HepG2 (cell line): ENCODE measurements at regions not wholly inside any gene's neighbourhood (a gene's known extent, or its start where the extent isn't known, plus 50 kb on each side); places are given as distances from the start of the nearest gene placed in this dataset.

Source experiments
- ATAC-seq: fragments of 200-7000 bp; cut with Tn5 transposase; 3 replicates; pipeline ENCODE4 v1.9.1; 2020; ENCODE audit warnings: mild to moderate bottlenecking, moderate library complexity
- BruUV-seq: library from RNA; stranded (reverse); fragments of 400-500 nt; replicated peaks from 2 replicates; lab custom pipeline; 2021; lab: Mats Ljungman, UMichigan
- CTCF ChIA-PET: fragments of 300-600 bp; formaldehyde crosslinking; extraction: SDS; loops from one replicate; lab custom pipeline; 2021; ENCODE audit warnings: low total read pairs, inconsistent platforms, low intra/inter-chr PET ratio; lab: Yijun Ruan, JAX
- POLR2A ChIA-PET: fragments of 350-600 bp; sonication (Branson Sonifier 250); formaldehyde crosslinking; loops from one replicate; lab custom pipeline; 2020; ENCODE audit warnings: antibody characterized with exemption, inconsistent platforms; lab: Yijun Ruan, JAX
- DNase-seq: peaks from one replicate; pipeline ENCODE4 v3.0.0-alpha.2; 2015; ENCODE audit warnings: low spot score
- FAIRE-seq: peaks from 3 replicates; lab custom pipeline; 2011; peaks lifted over from hg19 to GRCh38; lab: Jason Lieb, UNC
- H2AFZ ChIP-seq: one replicate; pipeline ENCODE4 v1.6.1; 2011; ENCODE audit warnings: low read length, inconsistent platforms
- H3K27ac ChIP-seq: fragments of 300-600 bp; 3 replicates; pipeline ENCODE4 v1.8.0; 2011; ENCODE audit warnings: mixed run types, mild to moderate bottlenecking, mixed read lengths, low read length, inconsistent platforms; ENCODE audit not compliant: insufficient read depth; ENCODE audit errors: extremely low read length
- H3K27me3 ChIP-seq, 2 experiments: fragments of 200-600 bp in 1 of 2; 2 replicates in 1 of 2; 3 replicates in 1 of 2; pipeline versions ENCODE4 v1.6.0 to v1.8.0; 2011; ENCODE audit warnings: low read length in 2 of 2, mild to moderate bottlenecking in 2 of 2, moderate library complexity in 2 of 2, inconsistent platforms in 1 of 2; ENCODE audit not compliant: insufficient read depth in 2 of 2, control insufficient read depth in 1 of 2
- H3K36me3 ChIP-seq, 2 experiments: fragments of 200-600 bp in 1 of 2; replicated peaks in 1 of 2; 2 replicates in 1 of 2; 3 replicates in 1 of 2; pipeline versions ENCODE4 v1.5.1 to v1.8.0; 2011; ENCODE audit warnings: low read length in 2 of 2, inconsistent platforms in 1 of 2; ENCODE audit not compliant: insufficient read depth in 2 of 2, control insufficient read depth in 1 of 2
- H3K4me1 ChIP-seq: 2 replicates; pipeline ENCODE4 v1.5.1; 2012; ENCODE audit warnings: low read length, inconsistent platforms; ENCODE audit not compliant: insufficient read depth
- H3K4me2 ChIP-seq: 2 replicates; pipeline ENCODE4 v1.6.0; 2011; ENCODE audit warnings: low read depth, low read length, inconsistent platforms
- H3K4me3 ChIP-seq, 3 experiments: fragments of 200-600 bp in 1 of 3; sonication (generic), shearing (Covaris generic) in 1 of 3; replicated peaks in 1 of 3; 2 replicates each; pipeline ENCODE4 v1.5.1; 2011 to 2016; ENCODE audit warnings: low read length in 3 of 3, inconsistent platforms in 2 of 3, low read depth in 2 of 3, mild to moderate bottlenecking in 2 of 3, control low read depth in 1 of 3, mixed read lengths in 1 of 3; ENCODE audit not compliant: insufficient read depth in 1 of 3
- H3K79me2 ChIP-seq: one replicate; pipeline ENCODE4 v1.6.1; 2011; ENCODE audit warnings: low read length, inconsistent platforms; ENCODE audit not compliant: insufficient read depth
- H3K9ac ChIP-seq: 2 replicates; pipeline ENCODE4 v1.6.0; 2011; ENCODE audit warnings: mild to moderate bottlenecking, low read depth, low read length, inconsistent platforms; ENCODE audit not compliant: insufficient read depth
- H3K9me3 ChIP-seq: 2 replicates; pipeline ENCODE4 v1.5.1; 2012; ENCODE audit warnings: mild to moderate bottlenecking, low read length
- H4K20me1 ChIP-seq: 2 replicates; pipeline ENCODE4 v1.6.0; 2011; ENCODE audit warnings: inconsistent platforms, mild to moderate bottlenecking, low read length, moderate library complexity; ENCODE audit not compliant: insufficient read depth
- EHMT2 ChIP-seq: fragments of 200-600 bp; sonication (generic); IDR thresholded peaks from 2 replicates; pipeline ENCODE4 v1.7.0; 2017; ENCODE audit warnings: antibody characterized with exemption, low read depth, low read length, borderline replicate concordance
- FOXK1 ChIP-seq: sonication (generic); formaldehyde crosslinking; IDR thresholded peaks from 2 replicates; pipeline ENCODE4 v1.4.0; 2020; ENCODE audit warnings: low read depth, missing genetic modification reagents, borderline replicate concordance
- GLI4 ChIP-seq: sonication (generic); formaldehyde crosslinking; IDR thresholded peaks from 2 replicates; pipeline ENCODE4 v1.5.1; 2020; ENCODE audit warnings: missing genetic modification reagents, mild to moderate bottlenecking, moderate library complexity, borderline replicate concordance
- GPN1 ChIP-seq: sonication (generic); formaldehyde crosslinking; IDR thresholded peaks from 2 replicates; pipeline ENCODE4 v1.5.1; 2020; ENCODE audit warnings: missing genetic modification reagents, borderline replicate concordance
- HNRNPLL ChIP-seq: fragments of 200-400 bp; formaldehyde crosslinking; IDR thresholded peaks from 2 replicates; pipeline ENCODE4 v1.6.1; 2017; ENCODE audit warnings: mild to moderate bottlenecking, low read depth, low read length; ENCODE audit not compliant: poor library complexity, severe bottlenecking
- HOXA5 ChIP-seq: sonication (generic); formaldehyde crosslinking; IDR thresholded peaks from 2 replicates; pipeline ENCODE4 v1.4.0; 2020; ENCODE audit warnings: missing genetic modification reagents
- JDP2 ChIP-seq: sonication (generic); formaldehyde crosslinking; IDR thresholded peaks from 2 replicates; pipeline ENCODE4 v1.8.1; 2022; ENCODE audit warnings: missing genetic modification reagents, borderline replicate concordance
- MED1 ChIP-seq: sonication (generic); formaldehyde crosslinking; IDR thresholded peaks from 2 replicates; pipeline ENCODE4 v1.4.0; 2020; ENCODE audit warnings: missing genetic modification reagents
- NFKBIZ ChIP-seq: IDR thresholded peaks from 2 replicates; pipeline ENCODE4 v1.6.1; 2018; ENCODE audit warnings: missing genetic modification reagents, missing compliant biosample characterization
- PHB2 ChIP-seq: fragments of 450-650 bp; IDR thresholded peaks from 2 replicates; pipeline ENCODE4 v1.6.1; 2018; ENCODE audit not compliant: partially characterized antibody
- PRDM4 ChIP-seq: sonication (generic); formaldehyde crosslinking; IDR thresholded peaks from 2 replicates; pipeline ENCODE4 v1.9.0; 2021; ENCODE audit warnings: missing genetic modification reagents, borderline replicate concordance
- RAD51 ChIP-seq: fragments of 450-650 bp; IDR thresholded peaks from 2 replicates; pipeline ENCODE4 v1.6.1; 2016; ENCODE audit warnings: borderline replicate concordance
- SMC3 ChIP-seq: IDR thresholded peaks from 2 replicates; pipeline ENCODE4 v1.6.1; 2011; ENCODE audit warnings: low read length, improper control_type of control experiment
- SPEN ChIP-seq: sonication (generic); formaldehyde crosslinking; IDR thresholded peaks from 2 replicates; pipeline ENCODE4 v1.5.1; 2020; ENCODE audit warnings: low read depth, mild to moderate bottlenecking, missing genetic modification reagents
- TARDBP ChIP-seq: sonication (generic); formaldehyde crosslinking; IDR thresholded peaks from 2 replicates; pipeline ENCODE4 v1.8.0; 2022; ENCODE audit warnings: mild to moderate bottlenecking, missing genetic modification reagents
- ZBTB25 ChIP-seq: IDR thresholded peaks from 2 replicates; pipeline ENCODE4 v1.6.1; 2018; ENCODE audit warnings: missing genetic modification reagents
- ZNF766 ChIP-seq: sonication (generic); formaldehyde crosslinking; IDR thresholded peaks from 2 replicates; pipeline ENCODE4 v1.5.0; 2020; ENCODE audit warnings: missing genetic modification reagents, borderline replicate concordance
- WGBS: methylation state at CpG from one replicate; pipeline ENCODE4 v1.1.6; 2017; ENCODE audit warnings: low lambda C conversion rate; 5-methylcytosine and 5-hydroxymethylcytosine counted together
- in situ Hi-C: cut with HindIII; loops from 2 replicates; pipeline ENCODE4 v1.10.0; 2017; ENCODE audit warnings: low pct_unique_long_range_greater_than_20kb; ENCODE audit not compliant: extremely low pct_ligation_motif_present
- intact Hi-C: fragments of 100-400 bp; cut with micrococcal nuclease; formaldehyde crosslinking; loops from one replicate; pipeline ENCODE4 v1.10.0; 2022; ENCODE audit not compliant: unreplicated experiment
- TF ChIP-seq, protein P1 (sequence below): sonication (generic); formaldehyde crosslinking; IDR thresholded peaks from 2 replicates; pipeline ENCODE4 v1.8.1; 2023; ENCODE audit warnings: mild to moderate bottlenecking, moderate library complexity, missing genetic modification reagents

DNA sequence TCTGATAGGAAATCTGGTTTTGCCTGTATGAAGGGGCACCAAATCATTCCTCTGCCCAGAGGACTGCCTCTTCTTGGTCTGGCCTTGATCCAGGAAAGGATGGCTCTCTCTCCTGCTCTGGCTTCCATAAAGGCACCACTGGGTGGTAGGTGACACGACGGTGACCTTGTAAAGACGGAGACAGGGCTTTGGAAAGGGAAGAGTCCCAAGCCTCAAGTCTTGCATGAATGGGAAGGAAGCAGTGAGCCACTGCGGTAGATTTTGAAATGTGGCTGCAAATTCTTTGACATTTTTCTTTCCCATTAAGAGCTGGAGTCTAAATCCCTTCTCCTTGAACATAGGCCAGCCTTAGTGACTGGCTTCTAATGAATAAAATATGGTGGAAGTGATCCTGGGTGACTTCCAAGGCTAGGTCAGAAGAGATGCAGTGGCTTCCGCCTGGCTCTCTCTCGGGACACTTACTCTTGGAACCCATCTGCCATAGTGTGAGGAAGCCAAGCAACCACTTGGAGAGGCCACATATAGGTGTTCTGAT lies 347.4 kb downstream of the BCOR start:
- TF ChIP-seq EHMT2: no peak
- no peak for TF ChIP-seq FOXK1 (CRISPR knock-in tag)
- TF ChIP-seq SMC3: no peak
- no peak for TF ChIP-seq TARDBP (CRISPR knock-in tag)
- TF ChIP-seq SPEN (CRISPR knock-in tag): no peak
- no peak for TF ChIP-seq NFKBIZ (CRISPR knock-in tag)
- no peak for TF ChIP-seq MED1 (CRISPR knock-in tag)
- no peak for TF ChIP-seq GPN1 (CRISPR knock-in tag)
- no peak for TF ChIP-seq JDP2 (CRISPR knock-in tag)
- TF ChIP-seq HOXA5: no peak
- no peak for TF ChIP-seq PHB2
- TF ChIP-seq GLI4 (CRISPR knock-in tag): no peak
- no peak for TF ChIP-seq HNRNPLL
- TF ChIP-seq ZBTB25 (CRISPR knock-in tag): no peak
- TF ChIP-seq, protein P1, sequence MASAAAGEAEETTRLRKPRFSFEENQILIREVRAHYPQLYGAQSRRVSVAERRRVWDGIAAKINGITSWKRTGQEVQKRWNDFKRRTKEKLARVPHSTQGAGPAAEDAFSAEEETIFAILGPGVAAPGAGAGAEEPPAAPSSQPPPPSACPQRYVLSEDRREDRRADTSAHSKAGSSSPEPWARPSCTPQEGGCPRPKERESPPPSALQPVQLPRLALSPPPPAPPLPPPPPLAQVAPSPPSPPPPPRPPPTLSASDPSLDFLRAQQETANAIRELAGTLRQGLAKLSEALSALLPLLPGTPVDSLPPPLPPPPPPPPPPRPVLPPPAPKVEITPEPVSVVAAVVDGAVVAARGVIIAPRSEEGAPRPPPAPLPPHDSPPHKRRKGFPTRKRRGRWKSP (CRISPR knock-in tag): no peak
- no peak for TF ChIP-seq PRDM4
- no peak for TF ChIP-seq ZNF766 (CRISPR knock-in tag)
- no peak for TF ChIP-seq RAD51
- TF ChIP-seq, all 625 proteins: peak for 0
- POLR2A ChIA-PET: no interaction called here
- 0 out of 2 replicates have a peak, but pooled peaks cover 5% of the 10 kb centered on the region for H3K4me1 ChIP-seq
- no peak for FAIRE-seq
- no peak overlapping the region for H3K9ac ChIP-seq
- intact Hi-C loops (no loop called here), in situ Hi-C loops (no loop called here)
- no peaks in the 10 kb centered on the region for H3K27me3 ChIP-seq
- no peaks in the 10 kb centered on the region for H3K79me2 ChIP-seq
- no TSS peak for BruUV-seq
- DNase-seq: no peak
- no peaks in the 10 kb centered on the region for H3K36me3 ChIP-seq
- no peak overlapping the region for H3K4me3 ChIP-seq
- no peak for ATAC-seq
- no peaks in the 10 kb centered on the region for H3K9me3 ChIP-seq
- WGBS: 47% methylated on average over 4 of the region's 6 CpGs
- CTCF ChIA-PET: no interaction called here
- H3K27ac ChIP-seq: no peak overlapping the region
- no peaks in the 10 kb centered on the region for H4K20me1 ChIP-seq
- no peak overlapping the region for H3K4me2 ChIP-seq
- no peak overlapping the region for H2AFZ ChIP-seq
